ENCODE measurements at regions not wholly inside any gene's neighbourhood (a gene's known extent, or its start where the extent isn't known, plus 50 kb on each side); places are given as distances from the start of the nearest gene placed in this dataset.

DNA sequence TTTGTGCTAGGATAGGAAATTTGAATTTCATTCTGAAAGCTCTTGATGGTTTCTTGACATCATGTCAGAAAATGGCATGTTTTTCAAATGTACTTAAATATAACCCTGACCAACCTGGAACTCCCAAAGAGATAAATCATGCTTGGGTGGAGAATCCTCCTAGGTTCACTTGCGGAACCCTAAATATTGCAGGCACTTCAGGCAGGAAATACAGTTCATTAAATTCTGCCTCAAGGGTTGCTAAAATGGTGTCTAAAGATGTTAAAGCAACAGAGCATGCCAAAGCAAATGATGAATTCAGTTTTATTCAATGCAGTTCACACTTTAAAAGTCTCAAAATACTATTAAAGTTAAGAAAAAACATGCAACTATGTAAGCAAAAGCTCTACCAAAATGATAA lies 415.9 kb downstream of the SLITRK6 start:
- TF ChIP-seq CTCF (IDR thresholded peaks at IDR 0.05 in 8 of 11, conservative IDR thresholded peaks at IDR 0.05 in 3 of 11): no peak
- no peak for TF ChIP-seq POLR2A (IDR thresholded peaks at IDR 0.05)
- TF ChIP-seq POLR2AphosphoS5 (IDR thresholded peaks at IDR 0.05): no peak
